ENCODE measurements at regions not wholly inside any gene's neighbourhood (a gene's known extent, or its start where the extent isn't known, plus 50 kb on each side); places are given as distances from the start of the nearest gene placed in this dataset.

- DNase-seq (ENCODE audit: low spot score): no peak
- Histone ChIP-seq H3K27me3 (ENCODE audit: control insufficient read depth in 4 of 4, insufficient read depth in 4 of 4, low read length in 3 of 4) (no peaks in the 10 kb centered on the region), H3K4me1 (ENCODE audit: control insufficient read depth in 4 of 4, insufficient read depth in 4 of 4, low read length in 3 of 4) (peaks cover 0 to 6% (median 1%) of the 10 kb centered on the region in 4 donors), H3K4me3 (ENCODE audit: low read depth in 1 of 3, low read length in 3 of 3) (no peak overlapping the region), H3K36me3 (ENCODE audit: control insufficient read depth in 4 of 4, insufficient read depth in 3 of 4, low read depth in 1 of 4, low read length in 3 of 4) (no peaks in the 10 kb centered on the region), H3K9ac (ENCODE audit: low read depth in 1 of 2, low read length in 2 of 2) (no peak overlapping the region), H3K27ac (ENCODE audit: low read depth in 1 of 2, low read length in 2 of 2) (no peak overlapping the region), H3K9me3 (ENCODE audit: control insufficient read depth in 4 of 4, low read length in 3 of 4) (no peaks in the 10 kb centered on the region)
- TF ChIP-seq TAF1 (conservative IDR thresholded peaks at IDR 0.05) (no peak), FOXA2 (IDR thresholded peaks at IDR 0.05) (no peak), GABPA (IDR thresholded peaks at IDR 0.05 in 1 of 2, conservative IDR thresholded peaks at IDR 0.05 in 1 of 2) (no peak), HNF4A (conservative IDR thresholded peaks at IDR 0.05) (no peak), FOXA1 (IDR thresholded peaks at IDR 0.05) (no peak), RXRA (IDR thresholded peaks at IDR 0.05) (no peak), YY1 (IDR thresholded peaks at IDR 0.05) (no peak), ATF3 (IDR thresholded peaks at IDR 0.05) (no peak), MAX (IDR thresholded peaks at IDR 0.05) (no peak), EGR1 (IDR thresholded peaks at IDR 0.05; ENCODE audit: low read depth in 2 of 2) (no peak), RAD21 (IDR thresholded peaks at IDR 0.05) (no peak), SP1 (IDR thresholded peaks at IDR 0.05) (no peak), HNF4G (IDR thresholded peaks at IDR 0.05) (no peak), NR2F2 (IDR thresholded peaks at IDR 0.05) (no peak), JUND (IDR thresholded peaks at IDR 0.05) (no peak)
- TF ChIP-seq, protein P1, sequence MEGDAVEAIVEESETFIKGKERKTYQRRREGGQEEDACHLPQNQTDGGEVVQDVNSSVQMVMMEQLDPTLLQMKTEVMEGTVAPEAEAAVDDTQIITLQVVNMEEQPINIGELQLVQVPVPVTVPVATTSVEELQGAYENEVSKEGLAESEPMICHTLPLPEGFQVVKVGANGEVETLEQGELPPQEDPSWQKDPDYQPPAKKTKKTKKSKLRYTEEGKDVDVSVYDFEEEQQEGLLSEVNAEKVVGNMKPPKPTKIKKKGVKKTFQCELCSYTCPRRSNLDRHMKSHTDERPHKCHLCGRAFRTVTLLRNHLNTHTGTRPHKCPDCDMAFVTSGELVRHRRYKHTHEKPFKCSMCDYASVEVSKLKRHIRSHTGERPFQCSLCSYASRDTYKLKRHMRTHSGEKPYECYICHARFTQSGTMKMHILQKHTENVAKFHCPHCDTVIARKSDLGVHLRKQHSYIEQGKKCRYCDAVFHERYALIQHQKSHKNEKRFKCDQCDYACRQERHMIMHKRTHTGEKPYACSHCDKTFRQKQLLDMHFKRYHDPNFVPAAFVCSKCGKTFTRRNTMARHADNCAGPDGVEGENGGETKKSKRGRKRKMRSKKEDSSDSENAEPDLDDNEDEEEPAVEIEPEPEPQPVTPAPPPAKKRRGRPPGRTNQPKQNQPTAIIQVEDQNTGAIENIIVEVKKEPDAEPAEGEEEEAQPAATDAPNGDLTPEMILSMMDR (IDR thresholded peaks at IDR 0.05; ENCODE audit: low read depth, low read length, missing input control): no peak
- TF ChIP-seq, protein P2, sequence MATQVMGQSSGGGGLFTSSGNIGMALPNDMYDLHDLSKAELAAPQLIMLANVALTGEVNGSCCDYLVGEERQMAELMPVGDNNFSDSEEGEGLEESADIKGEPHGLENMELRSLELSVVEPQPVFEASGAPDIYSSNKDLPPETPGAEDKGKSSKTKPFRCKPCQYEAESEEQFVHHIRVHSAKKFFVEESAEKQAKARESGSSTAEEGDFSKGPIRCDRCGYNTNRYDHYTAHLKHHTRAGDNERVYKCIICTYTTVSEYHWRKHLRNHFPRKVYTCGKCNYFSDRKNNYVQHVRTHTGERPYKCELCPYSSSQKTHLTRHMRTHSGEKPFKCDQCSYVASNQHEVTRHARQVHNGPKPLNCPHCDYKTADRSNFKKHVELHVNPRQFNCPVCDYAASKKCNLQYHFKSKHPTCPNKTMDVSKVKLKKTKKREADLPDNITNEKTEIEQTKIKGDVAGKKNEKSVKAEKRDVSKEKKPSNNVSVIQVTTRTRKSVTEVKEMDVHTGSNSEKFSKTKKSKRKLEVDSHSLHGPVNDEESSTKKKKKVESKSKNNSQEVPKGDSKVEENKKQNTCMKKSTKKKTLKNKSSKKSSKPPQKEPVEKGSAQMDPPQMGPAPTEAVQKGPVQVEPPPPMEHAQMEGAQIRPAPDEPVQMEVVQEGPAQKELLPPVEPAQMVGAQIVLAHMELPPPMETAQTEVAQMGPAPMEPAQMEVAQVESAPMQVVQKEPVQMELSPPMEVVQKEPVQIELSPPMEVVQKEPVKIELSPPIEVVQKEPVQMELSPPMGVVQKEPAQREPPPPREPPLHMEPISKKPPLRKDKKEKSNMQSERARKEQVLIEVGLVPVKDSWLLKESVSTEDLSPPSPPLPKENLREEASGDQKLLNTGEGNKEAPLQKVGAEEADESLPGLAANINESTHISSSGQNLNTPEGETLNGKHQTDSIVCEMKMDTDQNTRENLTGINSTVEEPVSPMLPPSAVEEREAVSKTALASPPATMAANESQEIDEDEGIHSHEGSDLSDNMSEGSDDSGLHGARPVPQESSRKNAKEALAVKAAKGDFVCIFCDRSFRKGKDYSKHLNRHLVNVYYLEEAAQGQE (IDR thresholded peaks at IDR 0.05): no peak
- TF ChIP-seq, protein P3, sequence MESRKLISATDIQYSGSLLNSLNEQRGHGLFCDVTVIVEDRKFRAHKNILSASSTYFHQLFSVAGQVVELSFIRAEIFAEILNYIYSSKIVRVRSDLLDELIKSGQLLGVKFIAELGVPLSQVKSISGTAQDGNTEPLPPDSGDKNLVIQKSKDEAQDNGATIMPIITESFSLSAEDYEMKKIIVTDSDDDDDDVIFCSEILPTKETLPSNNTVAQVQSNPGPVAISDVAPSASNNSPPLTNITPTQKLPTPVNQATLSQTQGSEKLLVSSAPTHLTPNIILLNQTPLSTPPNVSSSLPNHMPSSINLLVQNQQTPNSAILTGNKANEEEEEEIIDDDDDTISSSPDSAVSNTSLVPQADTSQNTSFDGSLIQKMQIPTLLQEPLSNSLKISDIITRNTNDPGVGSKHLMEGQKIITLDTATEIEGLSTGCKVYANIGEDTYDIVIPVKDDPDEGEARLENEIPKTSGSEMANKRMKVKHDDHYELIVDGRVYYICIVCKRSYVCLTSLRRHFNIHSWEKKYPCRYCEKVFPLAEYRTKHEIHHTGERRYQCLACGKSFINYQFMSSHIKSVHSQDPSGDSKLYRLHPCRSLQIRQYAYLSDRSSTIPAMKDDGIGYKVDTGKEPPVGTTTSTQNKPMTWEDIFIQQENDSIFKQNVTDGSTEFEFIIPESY (IDR thresholded peaks at IDR 0.05): no peak
- 69% methylated on average over 3 of the region's 3 CpGs for WGBS
Observed at GRCh38 chr1:187960125-187960638, 1131.4 kb downstream of the PLA2G4A start.

Data from liver (tissue), 8 donors.